ENCODE measurements at regions not wholly inside any gene's neighbourhood (a gene's known extent, or its start where the extent isn't known, plus 50 kb on each side); places are given as distances from the start of the nearest gene placed in this dataset.

- in situ Hi-C loops (cut with HindIII; ENCODE audit: low sequenced_read_pairs), result no loop called here
- no peak for DNase-seq (ENCODE audit: low read depth)
- no peak for TF ChIP-seq CTCF (IDR thresholded peaks at IDR 0.05; ENCODE audit: low read depth, low read length, missing control alignments)
- no peak overlapping the region for H3K4me3 ChIP-seq (ENCODE audit: low read depth, low read length)
Measured at GRCh38 chr5:57581772-57582171, 99.2 kb upstream of the ACTBL2 start.

- no peak for TF ChIP-seq CTCF (IDR thresholded peaks at IDR 0.05; ENCODE audit: low read depth, low read length, missing control alignments)
- no peak overlapping the region for H3K4me3 ChIP-seq (ENCODE audit: low read depth, low read length)
- in situ Hi-C loops (cut with HindIII; ENCODE audit: low sequenced_read_pairs), result no loop called here
- no peak for DNase-seq (ENCODE audit: low read depth)
Measured at GRCh38 chr5:57581222-57581621, 98.6 kb upstream of the ACTBL2 start.

GRCh38 chr5:57577432-57578175 is 95.0 kb upstream of the ACTBL2 start:
- DNase-seq (ENCODE audit: low read depth), result no peak
- H3K4me3 ChIP-seq (ENCODE audit: low read depth, low read length), result no peak overlapping the region
- in situ Hi-C loops (cut with HindIII; ENCODE audit: low sequenced_read_pairs), result no loop called here
- TF ChIP-seq CTCF (IDR thresholded peaks at IDR 0.05; ENCODE audit: low read depth, low read length, missing control alignments), result no peak

GRCh38 chr5:57576317-57576716 is 93.7 kb upstream of the ACTBL2 start:
- DNase-seq (ENCODE audit: low read depth), result no peak
- no peak overlapping the region for H3K4me3 ChIP-seq (ENCODE audit: low read depth, low read length)
- in situ Hi-C loops (cut with HindIII; ENCODE audit: low sequenced_read_pairs), result no loop called here
- TF ChIP-seq CTCF (IDR thresholded peaks at IDR 0.05; ENCODE audit: low read depth, low read length, missing control alignments), result no peak

GRCh38 chr5:57575839-57576238 is 93.2 kb upstream of the ACTBL2 start:
- in situ Hi-C loops (cut with HindIII; ENCODE audit: low sequenced_read_pairs), result no loop called here
- DNase-seq (ENCODE audit: low read depth), result no peak
- no peak for TF ChIP-seq CTCF (IDR thresholded peaks at IDR 0.05; ENCODE audit: low read depth, low read length, missing control alignments)
- H3K4me3 ChIP-seq (ENCODE audit: low read depth, low read length), result no peak overlapping the region

GRCh38 chr5:57572461-57572860 is 89.8 kb upstream of the ACTBL2 start:
- TF ChIP-seq CTCF (IDR thresholded peaks at IDR 0.05; ENCODE audit: low read depth, low read length, missing control alignments), result no peak
- no peak for DNase-seq (ENCODE audit: low read depth)
- H3K4me3 ChIP-seq (ENCODE audit: low read depth, low read length), result no peak overlapping the region
- in situ Hi-C loops (cut with HindIII; ENCODE audit: low sequenced_read_pairs), result no loop called here
